Stimulated activated memory B cell treated with anti-CD40 and anti-IgM and Interleukin-4, amounts not matched to agents 10 μg/mL and 1 μg/mL and 100 μg/mL, for 72 hours (primary cell): ENCODE measurements at regions not wholly inside any gene's neighbourhood (a gene's known extent, or its start where the extent isn't known, plus 50 kb on each side); places are given as distances from the start of the nearest gene placed in this dataset.

Source experiments
- ATAC-seq: fragments of 150-1000 bp; cut with Tn5 transposase; 2 replicates; pipeline ENCODE4 v1.10.0; 2021
- H3K27ac Mint-ChIP-seq: one replicate; pipeline ENCODE4 v1.8.0; 2022; ENCODE audit warnings: mild to moderate bottlenecking, mixed read lengths
- H3K27me3 Mint-ChIP-seq: one replicate; pipeline ENCODE4 v1.8.0; 2022; ENCODE audit warnings: mixed read lengths
- H3K36me3 Mint-ChIP-seq: one replicate; pipeline ENCODE4 v1.8.0; 2022; ENCODE audit warnings: mixed read lengths
- H3K4me1 Mint-ChIP-seq: one replicate; pipeline ENCODE4 v1.8.0; 2022; ENCODE audit warnings: mixed read lengths
- H3K4me3 Mint-ChIP-seq: one replicate; pipeline ENCODE4 v1.8.0; 2022; ENCODE audit warnings: mild to moderate bottlenecking, moderate library complexity, mixed read lengths
- H3K9me3 Mint-ChIP-seq: one replicate; pipeline ENCODE4 v1.8.0; 2022; ENCODE audit warnings: mixed read lengths

DNA sequence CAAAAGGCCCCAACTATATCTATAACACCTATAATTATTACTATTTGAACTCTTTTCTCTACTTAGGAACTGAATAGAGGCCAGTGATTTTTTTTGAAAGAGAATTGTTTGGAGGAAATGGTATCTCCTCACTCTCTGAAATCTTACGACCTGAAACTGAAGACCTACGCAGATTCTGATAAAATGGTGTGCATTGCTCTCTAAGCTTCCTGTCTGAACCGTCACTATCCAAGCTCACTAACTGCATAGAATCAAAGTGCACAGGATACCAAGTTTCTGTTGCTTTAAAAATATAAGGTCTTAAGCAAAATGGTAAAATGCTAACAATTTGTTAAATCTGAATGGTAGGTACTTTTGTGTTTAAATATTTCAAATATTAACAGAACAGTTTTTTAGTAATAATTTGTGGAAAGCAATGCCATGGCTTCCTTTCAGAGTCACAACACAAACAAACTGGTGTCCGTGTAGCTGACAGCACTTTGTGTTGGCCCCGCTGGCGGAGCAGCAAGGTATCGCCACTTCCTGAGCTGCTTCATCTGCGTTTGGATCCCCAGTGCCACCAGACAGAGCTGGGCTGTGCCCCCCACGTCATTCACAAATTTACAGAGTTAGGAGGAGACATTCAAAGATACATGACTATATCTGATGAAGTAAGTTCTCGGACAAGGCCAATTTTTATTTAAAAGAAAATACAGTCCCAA lies 313.9 kb downstream of the FBXW7 start:
- ATAC-seq: no peak
- Mint-ChIP-seq H3K4me1 (no peaks in the 10 kb centered on the region), H3K36me3 (no peaks in the 10 kb centered on the region), H3K9me3 (no peaks in the 10 kb centered on the region), H3K27ac (no peak overlapping the region), H3K4me3 (no peak overlapping the region), H3K27me3 (peaks cover 9% of the 10 kb centered on the region)

DNA sequence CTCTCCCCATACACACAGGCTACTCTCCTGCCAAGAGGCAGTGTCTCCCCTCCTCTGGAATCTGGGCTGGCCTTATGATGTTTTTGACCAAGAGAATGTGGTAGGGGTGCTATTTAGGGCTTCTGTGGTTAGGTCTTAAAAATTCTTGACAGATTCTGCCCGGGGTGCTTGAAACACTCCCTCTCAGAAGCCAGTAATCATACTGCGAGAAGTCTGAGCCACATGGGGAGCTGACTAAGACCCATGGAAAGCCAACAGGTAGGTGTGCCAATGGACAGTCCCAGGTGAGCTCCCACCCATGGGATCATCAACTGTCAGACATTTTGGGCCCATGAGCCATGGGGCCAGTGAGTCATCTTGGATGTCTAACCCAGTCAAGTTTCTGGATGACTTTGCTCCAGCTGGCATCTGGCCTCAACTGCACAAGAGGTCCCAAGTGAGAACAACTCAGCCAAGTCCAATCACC lies 315.7 kb downstream of the FBXW7 start:
- peaks cover 15% of the 10 kb centered on the region for H3K27me3 Mint-ChIP-seq
- no peaks in the 10 kb centered on the region for H3K4me1 Mint-ChIP-seq
- H3K9me3 Mint-ChIP-seq: no peaks in the 10 kb centered on the region
- no peak overlapping the region for H3K4me3 Mint-ChIP-seq
- H3K36me3 Mint-ChIP-seq: no peaks in the 10 kb centered on the region
- ATAC-seq: no peak
- H3K27ac Mint-ChIP-seq: no peak overlapping the region

DNA sequence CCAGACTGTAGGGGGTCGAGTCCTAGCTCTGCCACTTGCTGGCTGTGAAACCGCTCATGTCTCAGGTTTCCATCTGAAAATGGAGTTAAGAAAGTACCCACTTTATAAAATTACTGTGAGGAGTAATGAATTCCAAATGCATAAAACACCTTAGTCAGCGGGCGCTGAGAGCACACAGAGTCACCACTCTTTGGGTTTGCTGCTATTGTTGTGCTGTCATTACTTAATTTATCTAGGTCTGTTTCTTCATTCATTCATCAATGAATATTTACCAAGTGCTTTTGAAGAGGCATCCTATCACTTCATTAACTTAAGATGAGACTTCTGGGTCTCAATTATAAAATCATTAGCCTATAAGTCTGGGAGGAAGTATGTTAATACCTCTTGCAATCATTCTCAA lies 317.3 kb downstream of the FBXW7 start:
- Mint-ChIP-seq H3K27ac (no peak overlapping the region), H3K27me3 (peaks cover 23% of the 10 kb centered on the region), H3K36me3 (no peaks in the 10 kb centered on the region), H3K9me3 (peaks cover 5% of the 10 kb centered on the region), H3K4me1 (no peaks in the 10 kb centered on the region), H3K4me3 (no peak overlapping the region)
- ATAC-seq: no peak

DNA sequence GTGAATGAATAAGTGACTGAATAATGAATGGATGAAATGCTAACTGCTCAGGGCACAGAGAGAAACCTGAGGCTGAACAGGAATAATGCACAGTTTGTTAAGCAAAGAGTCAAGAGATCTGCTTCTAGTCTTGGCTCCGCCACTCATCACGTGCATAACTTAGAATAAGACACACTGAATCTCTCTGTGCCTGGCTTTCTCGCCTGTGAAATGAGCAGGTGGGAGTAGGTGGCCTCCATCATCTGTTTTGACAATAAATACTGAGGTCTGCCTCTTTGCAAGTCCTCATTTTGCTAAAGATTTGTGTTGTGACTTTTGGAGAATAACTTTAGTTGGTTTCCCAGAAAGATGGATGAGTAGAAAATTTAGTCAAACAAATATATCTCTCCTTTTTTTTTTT lies 318.0 kb downstream of the FBXW7 start:
- no peak overlapping the region for H3K4me3 Mint-ChIP-seq
- no peak overlapping the region for H3K27ac Mint-ChIP-seq
- H3K36me3 Mint-ChIP-seq: no peaks in the 10 kb centered on the region
- no peak for ATAC-seq
- peaks cover 6% of the 10 kb centered on the region for H3K9me3 Mint-ChIP-seq
- H3K27me3 Mint-ChIP-seq: peaks cover 30% of the 10 kb centered on the region
- H3K4me1 Mint-ChIP-seq: no peaks in the 10 kb centered on the region

DNA sequence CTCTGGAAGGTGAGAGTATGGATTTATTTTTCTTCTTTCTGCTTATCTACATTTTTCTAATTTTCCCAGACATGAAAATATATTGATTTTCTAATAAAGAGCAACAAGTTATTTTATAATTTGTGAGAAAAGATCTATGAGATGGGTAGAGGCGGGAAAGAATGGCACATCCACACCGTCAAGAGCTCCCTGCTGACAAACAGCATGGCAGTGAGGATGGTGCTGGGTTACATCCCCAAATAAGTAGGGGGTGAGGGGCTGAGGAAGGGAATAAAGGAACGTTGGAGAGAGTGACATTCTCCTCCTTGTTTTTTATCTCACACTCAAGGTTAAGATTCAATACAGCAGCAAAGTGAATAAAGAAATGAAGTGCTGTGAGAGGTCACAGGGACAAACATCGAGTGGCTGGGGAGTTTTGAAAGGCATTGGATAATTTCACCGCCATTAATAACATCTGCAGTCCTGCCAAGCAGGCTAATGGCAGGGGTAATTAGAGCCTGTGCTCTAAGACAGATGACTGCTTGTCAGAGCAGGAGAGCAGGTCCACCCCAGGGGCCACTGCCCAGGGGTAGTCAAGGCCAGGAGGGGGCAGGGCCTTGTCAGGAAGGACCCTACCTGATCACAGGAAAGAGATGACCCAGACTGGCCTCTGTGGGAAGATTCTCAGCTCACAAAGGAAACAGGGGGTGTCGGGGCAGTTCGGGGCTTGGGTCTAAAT lies 323.8 kb downstream of the FBXW7 start:
- Mint-ChIP-seq H3K27ac (no peak overlapping the region), H3K27me3 (peaks cover 58% of the 10 kb centered on the region), H3K36me3 (no peaks in the 10 kb centered on the region), H3K4me1 (no peaks in the 10 kb centered on the region), H3K9me3 (peaks cover 6% of the 10 kb centered on the region), H3K4me3 (no peak overlapping the region)
- peak; percentile 36 for ATAC-seq

DNA sequence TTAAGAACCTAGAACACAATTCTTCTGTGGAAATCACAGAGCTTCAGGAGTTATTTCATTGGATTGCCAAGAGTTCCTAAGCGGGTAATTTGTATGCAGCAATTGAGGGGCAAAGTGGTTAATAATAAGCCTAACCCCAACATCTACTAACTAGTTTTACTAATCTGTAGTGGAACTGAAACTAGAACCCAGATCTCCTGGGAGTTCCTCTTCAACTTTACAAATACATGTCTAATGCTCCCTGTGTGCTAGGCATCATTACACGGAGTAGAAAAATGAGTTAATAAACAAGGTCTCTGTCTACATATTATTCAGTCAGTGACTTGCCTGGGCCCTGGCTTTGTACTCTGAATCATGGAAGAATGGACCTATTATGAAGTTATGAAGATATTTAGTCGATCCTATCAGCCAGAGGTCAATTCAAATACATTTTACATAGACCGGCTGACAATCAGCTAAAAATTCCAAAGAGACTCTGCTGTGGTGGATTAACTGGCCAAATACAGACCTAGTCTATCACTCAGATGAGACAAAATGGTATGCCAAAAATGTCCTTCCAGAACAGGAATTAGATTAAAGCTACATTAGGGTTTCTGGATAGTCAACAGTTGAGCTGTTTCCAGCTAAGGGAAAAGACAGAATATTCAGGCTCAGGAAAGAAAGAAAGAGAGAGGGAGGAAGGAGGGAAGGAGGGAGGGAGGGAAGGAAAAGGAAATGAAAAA lies 326.0 kb downstream of the FBXW7 start:
- no peak overlapping the region for H3K4me3 Mint-ChIP-seq
- peaks cover 4% of the 10 kb centered on the region for H3K9me3 Mint-ChIP-seq
- peaks cover 62% of the 10 kb centered on the region for H3K27me3 Mint-ChIP-seq
- H3K4me1 Mint-ChIP-seq: no peaks in the 10 kb centered on the region
- no peaks in the 10 kb centered on the region for H3K36me3 Mint-ChIP-seq
- H3K27ac Mint-ChIP-seq: no peak overlapping the region
- no peak for ATAC-seq

DNA sequence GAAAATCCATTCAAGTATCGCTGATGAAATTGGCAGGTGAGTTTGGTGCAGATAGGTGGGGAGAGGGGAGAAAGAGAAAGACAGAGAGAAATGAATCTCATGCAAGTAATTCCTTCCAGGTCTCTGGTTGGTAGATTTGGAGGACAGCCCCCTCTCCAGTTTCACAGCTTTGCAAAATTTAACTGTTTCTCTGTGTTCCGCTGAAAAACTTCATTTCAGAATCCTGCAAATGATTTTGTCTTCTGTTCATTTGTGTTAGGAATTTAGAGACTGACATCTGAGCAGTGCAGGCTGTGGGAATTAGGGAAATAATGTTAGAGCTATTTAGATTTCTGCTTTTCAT lies 328.5 kb downstream of the FBXW7 start:
- H3K36me3 Mint-ChIP-seq: no peaks in the 10 kb centered on the region
- ATAC-seq: no peak
- no peaks in the 10 kb centered on the region for H3K4me1 Mint-ChIP-seq
- H3K27me3 Mint-ChIP-seq: peaks cover 58% of the 10 kb centered on the region
- no peaks in the 10 kb centered on the region for H3K9me3 Mint-ChIP-seq
- no peak overlapping the region for H3K4me3 Mint-ChIP-seq
- no peak overlapping the region for H3K27ac Mint-ChIP-seq

DNA sequence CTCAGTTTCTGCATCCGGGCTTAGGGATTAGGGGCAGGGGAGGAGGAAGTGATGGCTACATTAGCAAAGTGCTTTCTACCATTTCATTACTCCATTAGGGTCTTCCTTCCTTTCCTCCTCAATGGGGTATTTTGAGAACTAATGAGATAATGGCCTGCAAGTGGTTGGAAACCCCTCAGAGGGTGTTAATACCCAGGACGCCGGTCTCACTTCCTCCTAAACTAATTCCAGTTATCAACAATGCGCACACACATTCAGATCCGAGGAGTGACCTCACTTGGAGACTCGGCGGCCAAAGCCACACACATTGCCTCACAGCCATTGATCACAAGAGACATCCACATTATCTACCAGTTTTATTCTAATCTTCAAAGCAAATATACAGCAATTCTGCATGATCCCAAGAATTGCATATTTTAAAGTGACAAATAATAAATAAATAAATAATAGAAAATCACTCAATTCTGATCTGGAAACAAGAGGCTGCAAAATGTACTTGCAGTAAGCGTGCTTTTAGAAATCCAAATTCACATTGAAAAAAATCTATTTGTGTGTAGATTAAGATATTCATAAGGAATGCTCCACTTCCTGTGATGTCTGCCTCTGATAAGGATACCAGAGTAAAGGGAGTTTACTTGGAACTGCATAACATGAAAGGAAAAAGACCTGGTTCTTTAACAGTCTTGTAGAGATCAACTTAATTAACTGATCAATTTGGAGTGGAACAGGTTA lies 329.1 kb downstream of the FBXW7 start:
- ATAC-seq: no peak
- Mint-ChIP-seq H3K9me3 (no peaks in the 10 kb centered on the region), H3K4me3 (no peak overlapping the region), H3K27ac (no peak overlapping the region), H3K4me1 (no peaks in the 10 kb centered on the region), H3K36me3 (no peaks in the 10 kb centered on the region), H3K27me3 (peaks cover 57% of the 10 kb centered on the region)

DNA sequence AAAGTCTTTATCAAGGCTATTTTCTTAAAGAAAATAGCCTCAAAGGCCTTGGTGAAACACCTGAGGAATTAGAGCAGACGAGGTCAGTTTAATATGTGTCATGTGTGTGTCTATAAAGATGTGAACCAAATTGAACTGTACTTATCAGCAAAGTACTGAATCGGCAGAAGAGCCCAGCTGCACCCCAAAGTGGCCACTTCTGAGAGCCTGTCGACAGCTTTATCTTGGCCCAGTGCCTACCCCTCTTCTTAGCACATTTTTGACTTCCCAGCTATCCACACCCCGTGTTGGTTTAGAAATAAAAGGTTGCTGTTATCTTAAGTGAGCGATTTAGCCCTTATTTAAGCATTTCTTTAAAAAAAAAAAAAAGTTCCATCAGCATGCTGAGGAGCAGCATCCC lies 329.7 kb downstream of the FBXW7 start:
- H3K36me3 Mint-ChIP-seq: no peaks in the 10 kb centered on the region
- H3K27me3 Mint-ChIP-seq: peaks cover 57% of the 10 kb centered on the region
- H3K4me1 Mint-ChIP-seq: no peaks in the 10 kb centered on the region
- no peak overlapping the region for H3K4me3 Mint-ChIP-seq
- H3K9me3 Mint-ChIP-seq: no peaks in the 10 kb centered on the region
- no peak for ATAC-seq
- H3K27ac Mint-ChIP-seq: no peak overlapping the region

DNA sequence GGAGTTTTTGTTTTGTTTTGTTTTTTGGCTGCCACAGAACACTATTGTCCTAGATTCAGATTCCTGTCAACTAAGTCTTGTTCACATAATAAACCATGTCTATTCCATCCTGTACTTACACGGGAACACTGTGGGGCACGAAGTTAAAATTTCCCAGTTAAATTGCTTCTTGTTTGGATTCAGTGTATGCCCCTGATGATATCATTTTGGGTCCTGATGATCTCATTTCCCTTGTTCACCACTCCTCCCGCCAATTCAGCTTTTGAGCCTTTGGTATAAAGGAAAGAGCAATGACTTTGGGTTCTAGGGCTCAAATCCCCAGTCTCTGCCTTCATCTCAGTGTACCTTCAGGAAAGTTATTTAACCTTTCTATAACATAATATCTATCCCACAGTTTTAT lies 333.5 kb downstream of the FBXW7 start:
- Mint-ChIP-seq H3K4me3 (no peak overlapping the region), H3K9me3 (no peaks in the 10 kb centered on the region)
- ATAC-seq: no peak

DNA sequence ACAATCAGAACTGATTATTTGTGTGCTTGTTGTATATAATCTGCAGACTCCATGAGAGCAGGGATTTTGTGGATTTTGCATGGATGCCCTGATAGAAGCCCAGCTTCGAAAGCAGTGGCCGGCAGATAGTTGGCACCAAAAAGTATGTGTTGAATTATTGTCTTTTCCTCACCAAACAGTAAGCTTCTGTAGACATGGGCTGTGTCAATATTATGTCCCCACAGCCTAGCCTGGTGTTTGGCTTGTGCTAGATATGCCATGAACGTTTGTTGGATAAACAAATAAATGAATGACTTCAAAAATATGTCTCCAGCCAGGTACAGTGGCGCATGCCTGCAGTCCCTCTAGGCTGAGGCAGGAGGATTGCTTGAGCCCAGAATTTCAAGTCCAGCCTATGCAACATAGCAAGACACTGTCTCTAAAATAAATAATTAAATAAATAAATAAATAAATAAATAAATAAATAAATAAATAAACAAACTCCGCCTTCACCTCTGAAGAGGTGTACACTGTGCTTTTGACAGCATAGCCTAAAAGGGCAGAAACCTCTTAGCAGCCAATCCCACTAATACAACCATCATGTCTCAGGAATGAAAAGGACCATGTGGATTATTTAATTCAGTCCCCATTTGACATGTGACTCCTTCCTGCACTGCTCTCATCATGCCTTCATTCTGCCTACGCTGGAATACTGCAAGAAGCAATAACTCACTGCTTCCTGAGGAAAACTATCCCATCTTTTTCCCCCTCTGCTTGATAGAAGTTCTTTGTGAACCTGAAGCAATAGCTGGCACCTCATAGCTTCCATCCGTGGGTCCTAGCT lies 335.2 kb downstream of the FBXW7 start:
- Mint-ChIP-seq H3K4me1 (no peaks in the 10 kb centered on the region), H3K36me3 (no peaks in the 10 kb centered on the region), H3K27me3 (peaks cover 32% of the 10 kb centered on the region), H3K27ac (no peak overlapping the region), H3K9me3 (no peaks in the 10 kb centered on the region), H3K4me3 (no peak overlapping the region)
- no peak for ATAC-seq

More for the DNA sequence above, 333.5 kb downstream of the FBXW7 start:
- Mint-ChIP-seq H3K4me1 (no peaks in the 10 kb centered on the region), H3K27ac (no peak overlapping the region), H3K27me3 (peaks cover 39% of the 10 kb centered on the region), H3K36me3 (no peaks in the 10 kb centered on the region)

DNA sequence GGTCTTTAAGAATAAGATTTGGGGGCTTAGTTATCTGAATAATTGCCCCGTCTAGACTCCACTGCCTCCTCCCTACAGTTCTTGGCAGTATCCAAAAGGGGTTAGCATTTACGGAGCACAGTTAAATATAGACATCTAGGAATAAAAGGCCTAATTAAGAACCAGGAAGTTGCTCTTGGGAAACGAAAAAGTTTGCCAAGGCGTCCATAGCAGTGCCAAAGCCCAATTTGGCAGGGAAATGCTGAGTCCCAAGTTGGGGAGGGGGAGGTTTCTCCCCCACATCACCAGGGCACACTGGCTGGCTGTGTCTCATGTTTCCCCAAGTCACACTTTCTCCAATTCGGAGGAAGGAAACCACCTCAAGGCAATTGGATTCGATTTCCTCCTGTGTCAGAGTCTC lies 338.7 kb downstream of the FBXW7 start:
- peaks cover 13% of the 10 kb centered on the region for H3K27me3 Mint-ChIP-seq
- H3K4me3 Mint-ChIP-seq: no peak overlapping the region
- no peaks in the 10 kb centered on the region for H3K36me3 Mint-ChIP-seq
- no peaks in the 10 kb centered on the region for H3K9me3 Mint-ChIP-seq
- no peaks in the 10 kb centered on the region for H3K4me1 Mint-ChIP-seq
- no peak overlapping the region for H3K27ac Mint-ChIP-seq
- no peak for ATAC-seq

DNA sequence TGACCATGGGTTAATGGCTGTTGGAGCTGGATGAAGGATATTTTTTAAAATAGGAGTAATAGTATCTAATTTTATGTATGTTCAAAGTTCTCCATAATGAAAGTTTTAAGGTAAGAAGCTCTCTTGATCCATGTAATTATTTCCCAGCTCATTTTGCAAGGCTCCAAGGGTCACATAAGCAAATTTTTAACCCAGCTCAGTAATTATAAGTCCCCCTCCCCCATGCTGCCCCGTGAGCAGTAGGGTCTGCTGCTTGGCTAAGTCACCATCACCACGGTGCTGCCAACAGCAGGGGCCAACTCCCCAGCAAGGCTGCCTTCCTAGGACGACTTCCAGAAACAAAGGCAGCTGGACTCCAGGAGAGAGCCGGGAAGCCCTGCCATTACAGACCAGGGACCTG lies 340.0 kb downstream of the FBXW7 start:
- no peak overlapping the region for H3K4me3 Mint-ChIP-seq
- no peaks in the 10 kb centered on the region for H3K4me1 Mint-ChIP-seq
- H3K36me3 Mint-ChIP-seq: no peaks in the 10 kb centered on the region
- H3K27ac Mint-ChIP-seq: no peak overlapping the region
- ATAC-seq: no peak
- peaks cover under 1% of the 10 kb centered on the region for H3K27me3 Mint-ChIP-seq
- H3K9me3 Mint-ChIP-seq: no peaks in the 10 kb centered on the region

DNA sequence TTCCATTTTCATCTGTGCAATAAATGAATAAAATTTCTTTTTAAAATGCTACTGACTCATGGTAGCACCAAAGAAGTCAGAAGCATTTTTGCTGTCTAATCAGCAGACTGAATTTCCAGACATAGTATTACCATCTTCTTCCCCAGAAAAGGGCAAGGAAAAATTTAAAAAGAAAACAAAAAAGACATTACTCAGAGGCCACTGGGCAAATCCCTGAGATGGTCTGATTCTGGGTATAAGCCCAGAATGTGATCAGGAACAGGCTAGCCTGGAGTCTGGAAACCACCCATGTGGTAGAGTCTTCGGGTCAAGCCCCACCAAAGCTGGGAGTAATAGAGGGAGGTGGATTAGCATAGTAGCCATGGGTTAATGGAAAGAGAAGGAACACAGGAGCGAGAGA lies 342.8 kb downstream of the FBXW7 start:
- no peak for ATAC-seq
- H3K27me3 Mint-ChIP-seq: no peaks in the 10 kb centered on the region

More for the DNA sequence above, 342.8 kb downstream of the FBXW7 start:
- Mint-ChIP-seq H3K4me3 (no peak overlapping the region), H3K4me1 (peaks cover 7% of the 10 kb centered on the region), H3K36me3 (no peaks in the 10 kb centered on the region), H3K27ac (no peak overlapping the region), H3K9me3 (no peaks in the 10 kb centered on the region)
